ENCODE measurements at regions not wholly inside any gene's neighbourhood (a gene's known extent, or its start where the extent isn't known, plus 50 kb on each side); places are given as distances from the start of the nearest gene placed in this dataset.

- Histone ChIP-seq H3K4me1 (no peaks in the 10 kb centered on the region), H3K36me3 (no peaks in the 10 kb centered on the region), H3K9me3 (peaks cover 0 to 3% of the 10 kb centered on the region in 2 donors), H3K4me3 (no peak overlapping the region), H3K27ac (no peak overlapping the region), H3K27me3 (no peaks in the 10 kb centered on the region)
- no peak for DNase-seq (ENCODE audit: low spot score in 2 of 2)
- TF ChIP-seq, protein P1, sequence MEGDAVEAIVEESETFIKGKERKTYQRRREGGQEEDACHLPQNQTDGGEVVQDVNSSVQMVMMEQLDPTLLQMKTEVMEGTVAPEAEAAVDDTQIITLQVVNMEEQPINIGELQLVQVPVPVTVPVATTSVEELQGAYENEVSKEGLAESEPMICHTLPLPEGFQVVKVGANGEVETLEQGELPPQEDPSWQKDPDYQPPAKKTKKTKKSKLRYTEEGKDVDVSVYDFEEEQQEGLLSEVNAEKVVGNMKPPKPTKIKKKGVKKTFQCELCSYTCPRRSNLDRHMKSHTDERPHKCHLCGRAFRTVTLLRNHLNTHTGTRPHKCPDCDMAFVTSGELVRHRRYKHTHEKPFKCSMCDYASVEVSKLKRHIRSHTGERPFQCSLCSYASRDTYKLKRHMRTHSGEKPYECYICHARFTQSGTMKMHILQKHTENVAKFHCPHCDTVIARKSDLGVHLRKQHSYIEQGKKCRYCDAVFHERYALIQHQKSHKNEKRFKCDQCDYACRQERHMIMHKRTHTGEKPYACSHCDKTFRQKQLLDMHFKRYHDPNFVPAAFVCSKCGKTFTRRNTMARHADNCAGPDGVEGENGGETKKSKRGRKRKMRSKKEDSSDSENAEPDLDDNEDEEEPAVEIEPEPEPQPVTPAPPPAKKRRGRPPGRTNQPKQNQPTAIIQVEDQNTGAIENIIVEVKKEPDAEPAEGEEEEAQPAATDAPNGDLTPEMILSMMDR (IDR thresholded peaks at IDR 0.05) = no peak
- intact Hi-C loops (cut with DNase I) = no loop called here
Measured at GRCh38 chr13:76745261-76746200, 140.7 kb downstream of the KCTD12 start.

GRCh38 chr13:76741624-76742023, 144.6 kb downstream of the KCTD12 start:
- Histone ChIP-seq H3K27me3 (no peaks in the 10 kb centered on the region), H3K36me3 (no peaks in the 10 kb centered on the region), H3K9me3 (peaks cover 0 to 3% of the 10 kb centered on the region in 2 donors), H3K4me3 (no peak overlapping the region), H3K4me1 (no peaks in the 10 kb centered on the region), H3K27ac (no peak overlapping the region)
- DNase-seq (ENCODE audit: low spot score in 2 of 2) = no peak
- intact Hi-C loops (cut with DNase I) = no loop called here
- TF ChIP-seq, protein P1 (IDR thresholded peaks at IDR 0.05) = no peak

GRCh38 chr13:76741046-76741445, 145.2 kb downstream of the KCTD12 start:
- TF ChIP-seq, protein P1 (IDR thresholded peaks at IDR 0.05) = no peak
- intact Hi-C loops (cut with DNase I) = no loop called here
- no peak for DNase-seq (ENCODE audit: low spot score in 2 of 2)

GRCh38 chr13:76738616-76739015, 147.6 kb downstream of the KCTD12 start:
- intact Hi-C loops (cut with DNase I) = no loop called here
- H3K27ac ChIP-seq = no peak overlapping the region

More at GRCh38 chr13:76741046-76741445, 145.2 kb downstream of the KCTD12 start:
- Histone ChIP-seq H3K4me3 (no peak overlapping the region), H3K4me1 (no peaks in the 10 kb centered on the region), H3K27me3 (no peaks in the 10 kb centered on the region), H3K27ac (no peak overlapping the region), H3K9me3 (peaks cover 0 to 3% of the 10 kb centered on the region in 2 donors), H3K36me3 (no peaks in the 10 kb centered on the region)

GRCh38 chr13:76737526-76737925, 148.7 kb downstream of the KCTD12 start:
- no peak overlapping the region for H3K4me3 ChIP-seq

More at GRCh38 chr13:76738616-76739015, 147.6 kb downstream of the KCTD12 start:
- Histone ChIP-seq H3K4me1 (no peaks in the 10 kb centered on the region), H3K4me3 (no peak overlapping the region), H3K27me3 (no peaks in the 10 kb centered on the region), H3K36me3 (no peaks in the 10 kb centered on the region), H3K9me3 (peaks cover 0 to 3% of the 10 kb centered on the region in 2 donors)
- no peak for DNase-seq (ENCODE audit: low spot score in 2 of 2)
- TF ChIP-seq, protein P1 (IDR thresholded peaks at IDR 0.05) = no peak

More at GRCh38 chr13:76737526-76737925, 148.7 kb downstream of the KCTD12 start:
- intact Hi-C loops (cut with DNase I) = no loop called here
- DNase-seq (ENCODE audit: low spot score in 2 of 2) = no peak
- H3K9me3 ChIP-seq = no peaks in the 10 kb centered on the region
- no peak overlapping the region for H3K27ac ChIP-seq
- no peaks in the 10 kb centered on the region for H3K36me3 ChIP-seq
- no peaks in the 10 kb centered on the region for H3K27me3 ChIP-seq
- TF ChIP-seq, protein P1 (IDR thresholded peaks at IDR 0.05) = no peak
- H3K4me1 ChIP-seq = no peaks in the 10 kb centered on the region

Measured in ascending aorta (tissue), 2 donors.